Kidney (tissue), 13 donors: ENCODE measurements at regions not wholly inside any gene's neighbourhood (a gene's known extent, or its start where the extent isn't known, plus 50 kb on each side); places are given as distances from the start of the nearest gene placed in this dataset.

ENCODE experiments used
- DNase-seq, 5 donors: peaks; one replicate each; pipeline ENCODE4 v3.0.0-alpha.2; 2013 to 2020
- FAIRE-seq: peaks from 2 replicates; lab custom pipeline; 2012; peaks lifted over from hg19 to GRCh38; lab: Jason Lieb, UNC
- H3K27ac ChIP-seq, 2 donors: one replicate each; pipeline ENCODE4 v1.7.0; 2013; ENCODE audit warnings: low read depth in 2 of 2, low read length in 2 of 2, inconsistent platforms in 1 of 2
- H3K27me3 ChIP-seq: one replicate; pipeline ENCODE4 v1.7.1; 2013; ENCODE audit warnings: low read length, inconsistent platforms; ENCODE audit not compliant: control insufficient read depth, insufficient read depth
- H3K36me3 ChIP-seq, 3 donors: one replicate each; pipeline versions ENCODE4 v1.7.0 to v1.7.1; 2013; ENCODE audit warnings: low read length in 3 of 3, control low read depth in 1 of 3, inconsistent platforms in 1 of 3; ENCODE audit not compliant: insufficient read depth in 3 of 3, control insufficient read depth in 2 of 3
- H3K4me1 ChIP-seq, 3 donors: one replicate each; pipeline versions ENCODE4 v1.7.0 to v1.7.1; 2013; ENCODE audit warnings: low read length in 3 of 3, inconsistent platforms in 1 of 3, low read depth in 1 of 3; ENCODE audit not compliant: control insufficient read depth in 2 of 3, insufficient read depth in 2 of 3
- H3K4me3 ChIP-seq, 3 donors: one replicate each; pipeline versions ENCODE4 v1.7.0 to v1.8.1; 2013; ENCODE audit warnings: low read length in 3 of 3, control low read depth in 1 of 3, inconsistent platforms in 1 of 3
- H3K9ac ChIP-seq, 3 donors: one replicate each; pipeline versions ENCODE4 v1.7.0 to v1.7.1; 2013; ENCODE audit warnings: low read length in 3 of 3, control low read depth in 1 of 3, inconsistent platforms in 1 of 3
- H3K9me3 ChIP-seq, 3 donors: one replicate each; pipeline versions ENCODE4 v1.7.0 to v1.7.1; 2013; ENCODE audit warnings: low read length in 3 of 3, control low read depth in 1 of 3, inconsistent platforms in 1 of 3; ENCODE audit not compliant: control insufficient read depth in 2 of 3, insufficient read depth in 1 of 3
- CTCF ChIP-seq: IDR thresholded peaks from 3 replicates; pipeline ENCODE4 v1.5.1; 2012; ENCODE audit warnings: mild to moderate bottlenecking, moderate library complexity, borderline replicate concordance; ENCODE audit not compliant: insufficient read depth; ENCODE audit errors: extremely low read depth
- intact Hi-C: fragments of 100-400 bp; cut with DNase I; formaldehyde crosslinking; loops from one replicate; pipeline ENCODE4 v1.11.1; 2022
- donor health status: control.
- donor health status: control.
- donor health status: control.
- donor health status: control.
- donor health status: control.
- donor health status: DM: yes; HTN: yes; CAD: no.
- donor health status: Normal renal cell carcinoma (clear cell type).

GRCh38 chr11:69982690-69983570 lies 95.2 kb upstream of the ANO1 start:
- Histone ChIP-seq H3K4me1 (peaks cover 0 to 6% (median 0%) of the 10 kb centered on the region in 3 donors), H3K9me3 (no peaks in the 10 kb centered on the region), H3K4me3 (no peak overlapping the region), H3K27ac (no peak overlapping the region), H3K9ac (no peak overlapping the region), H3K36me3 (no peaks in the 10 kb centered on the region), H3K27me3 (peaks cover 5% of the 10 kb centered on the region)
- no peak for TF ChIP-seq CTCF
- FAIRE-seq (no peak), DNase-seq (peak in 1 of 5 donors; percentile 22)
- intact Hi-C loops = no loop called here

GRCh38 chr11:69983571-69983877 lies 94.6 kb upstream of the ANO1 start:
- intact Hi-C loops = no loop called here
- peaks cover 0 to 6% (median 0%) of the 10 kb centered on the region in 3 donors for H3K4me1 ChIP-seq
- DNase-seq (peak in 1 of 5 donors; percentile 32), FAIRE-seq (no peak)
- no peaks in the 10 kb centered on the region for H3K9me3 ChIP-seq
- no peak overlapping the region for H3K27ac ChIP-seq
- H3K36me3 ChIP-seq = no peaks in the 10 kb centered on the region
- TF ChIP-seq CTCF = no peak
- H3K9ac ChIP-seq = no peak overlapping the region
- peaks cover 5% of the 10 kb centered on the region for H3K27me3 ChIP-seq
- H3K4me3 ChIP-seq = no peak overlapping the region

- H3K36me3 ChIP-seq = no peaks in the 10 kb centered on the region
- no peak for TF ChIP-seq CTCF
- FAIRE-seq (no peak), DNase-seq (peak in 1 of 5 donors; percentile 12)
- peaks cover 5% of the 10 kb centered on the region for H3K27me3 ChIP-seq
- no peak overlapping the region for H3K27ac ChIP-seq
- intact Hi-C loops = no loop called here
- no peaks in the 10 kb centered on the region for H3K9me3 ChIP-seq
- no peak overlapping the region for H3K9ac ChIP-seq
- H3K4me3 ChIP-seq = no peak overlapping the region
- peaks cover 0 to 6% (median 0%) of the 10 kb centered on the region in 3 donors for H3K4me1 ChIP-seq
These were observed 94.1 kb upstream of the ANO1 start for GRCh38 chr11:69983897-69984438.
